NCI-H460 (cell line): ENCODE measurements at regions not wholly inside any gene's neighbourhood (a gene's known extent, or its start where the extent isn't known, plus 50 kb on each side); places are given as distances from the start of the nearest gene placed in this dataset.

Source experiments
- DNase-seq: peaks from one replicate; pipeline ENCODE4 v3.0.0-alpha.2; 2016; ENCODE audit warnings: low read depth; ENCODE audit errors: extremely low read depth

GRCh38 chr10:24008164-24009091 lies 200.5 kb upstream of the KIAA1217 start:
- DNase-seq = no peak

- DNase-seq = no peak
Observed at GRCh38 chr10:24009115-24009514, 199.8 kb upstream of the KIAA1217 start.

- DNase-seq = no peak
Observed at GRCh38 chr10:24009736-24010135, 199.2 kb upstream of the KIAA1217 start.

GRCh38 chr10:24010436-24010970 lies 198.4 kb upstream of the KIAA1217 start:
- DNase-seq = no peak

- no peak for DNase-seq
Observed at GRCh38 chr10:24012249-24012803, 196.6 kb upstream of the KIAA1217 start.

- DNase-seq = no peak
Observed at GRCh38 chr10:24027107-24027506, 181.8 kb upstream of the KIAA1217 start.

- no peak for DNase-seq
Observed at GRCh38 chr10:24034571-24034970, 174.4 kb upstream of the KIAA1217 start.

- DNase-seq = no peak
Observed at GRCh38 chr10:24035761-24036160, 173.2 kb upstream of the KIAA1217 start.

- no peak for DNase-seq
Observed at GRCh38 chr10:24039315-24039714, 169.6 kb upstream of the KIAA1217 start.

- no peak for DNase-seq
Observed at GRCh38 chr10:24039897-24040296, 169.0 kb upstream of the KIAA1217 start.

GRCh38 chr10:24041034-24041433 lies 167.9 kb upstream of the KIAA1217 start:
- no peak for DNase-seq

- DNase-seq = no peak
Observed at GRCh38 chr10:24041834-24042233, 167.1 kb upstream of the KIAA1217 start.

GRCh38 chr10:24042884-24043283 lies 166.1 kb upstream of the KIAA1217 start:
- DNase-seq = no peak

- no peak for DNase-seq
Observed at GRCh38 chr10:24046060-24046459, 162.9 kb upstream of the KIAA1217 start.

- DNase-seq = no peak
Observed at GRCh38 chr10:24047176-24047575, 161.8 kb upstream of the KIAA1217 start.

- DNase-seq = no peak
Observed at GRCh38 chr10:24054421-24054820, 154.5 kb upstream of the KIAA1217 start.

GRCh38 chr10:24080207-24080606 lies 128.7 kb upstream of the KIAA1217 start:
- no peak for DNase-seq

- no peak for DNase-seq
Observed at GRCh38 chr10:24086296-24087086, 122.4 kb upstream of the KIAA1217 start.

- DNase-seq = no peak
Observed at GRCh38 chr10:24091256-24091655, 117.7 kb upstream of the KIAA1217 start.

GRCh38 chr10:24096281-24096680 lies 112.7 kb upstream of the KIAA1217 start:
- DNase-seq = no peak

- DNase-seq = no peak
Observed at GRCh38 chr10:24097751-24098207, 111.2 kb upstream of the KIAA1217 start.
